T-helper 2 cell treated with Interferon-gamma antibody and Interleukin-4, amounts not matched to agents 5 μg/mL and 100 μg/mL, for 36 hours (primary cell): ENCODE measurements at regions not wholly inside any gene's neighbourhood (a gene's known extent, or its start where the extent isn't known, plus 50 kb on each side); places are given as distances from the start of the nearest gene placed in this dataset.

Experiments used
- DNase-seq: peaks from one replicate; pipeline ENCODE4 v3.0.0; 2021; ENCODE audit warnings: low spot score
- H3K27ac Mint-ChIP-seq: one replicate; pipeline ENCODE4 v1.8.0; 2021; ENCODE audit warnings: mild to moderate bottlenecking, mixed read lengths
- H3K27me3 Mint-ChIP-seq: one replicate; pipeline ENCODE4 v1.8.0; 2021; ENCODE audit warnings: low read depth, mixed read lengths
- H3K36me3 Mint-ChIP-seq: one replicate; pipeline ENCODE4 v1.8.0; 2021; ENCODE audit warnings: low read depth, mixed read lengths
- H3K4me1 Mint-ChIP-seq: one replicate; pipeline ENCODE4 v1.8.0; 2021; ENCODE audit warnings: low read depth, mixed read lengths
- H3K4me3 Mint-ChIP-seq: one replicate; pipeline ENCODE4 v1.8.0; 2022; ENCODE audit warnings: mild to moderate bottlenecking, moderate library complexity, mixed read lengths
- H3K9me3 Mint-ChIP-seq: one replicate; pipeline ENCODE4 v1.8.0; 2021; ENCODE audit warnings: mixed read lengths

DNA sequence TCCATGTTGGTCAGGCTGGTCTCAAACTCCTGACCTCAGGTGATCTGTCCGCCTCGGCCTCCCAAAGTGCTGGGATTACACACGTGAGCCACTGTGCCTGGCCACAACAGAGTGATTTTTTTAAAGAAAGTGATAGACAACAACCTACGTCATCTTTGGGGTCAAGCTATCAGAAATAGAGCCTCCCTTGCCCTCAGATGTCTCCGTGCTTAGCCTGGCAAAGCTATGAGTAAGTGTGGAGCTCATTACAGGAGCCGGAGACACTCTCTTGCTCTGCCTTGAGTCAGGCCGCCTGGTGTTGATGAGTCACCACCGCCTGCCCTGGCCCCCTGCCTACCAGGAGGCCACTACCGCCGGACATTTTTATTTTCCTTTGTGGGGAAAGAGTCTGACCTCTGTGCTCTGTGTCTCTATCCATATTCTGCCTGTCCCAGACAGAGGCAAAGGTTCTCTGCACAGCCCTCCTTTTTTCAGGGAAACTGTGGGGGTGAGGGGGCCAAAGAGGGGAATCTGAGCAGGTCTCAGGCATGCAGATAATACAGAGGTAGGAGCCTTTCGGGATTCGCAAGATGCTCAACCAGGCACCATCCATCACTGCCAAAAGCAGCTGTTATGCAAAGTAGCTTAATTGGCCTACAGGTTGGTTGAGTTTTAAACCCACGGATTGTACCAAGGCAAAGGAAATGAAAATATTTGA is 123.7 kb upstream of the CPEB4 start:
- Mint-ChIP-seq H3K9me3 (no peaks in the 10 kb centered on the region), H3K27ac (no peak overlapping the region), H3K4me1 (no peaks in the 10 kb centered on the region), H3K27me3 (no peaks in the 10 kb centered on the region), H3K36me3 (no peaks in the 10 kb centered on the region), H3K4me3 (no peak overlapping the region)
- no peak for DNase-seq

DNA sequence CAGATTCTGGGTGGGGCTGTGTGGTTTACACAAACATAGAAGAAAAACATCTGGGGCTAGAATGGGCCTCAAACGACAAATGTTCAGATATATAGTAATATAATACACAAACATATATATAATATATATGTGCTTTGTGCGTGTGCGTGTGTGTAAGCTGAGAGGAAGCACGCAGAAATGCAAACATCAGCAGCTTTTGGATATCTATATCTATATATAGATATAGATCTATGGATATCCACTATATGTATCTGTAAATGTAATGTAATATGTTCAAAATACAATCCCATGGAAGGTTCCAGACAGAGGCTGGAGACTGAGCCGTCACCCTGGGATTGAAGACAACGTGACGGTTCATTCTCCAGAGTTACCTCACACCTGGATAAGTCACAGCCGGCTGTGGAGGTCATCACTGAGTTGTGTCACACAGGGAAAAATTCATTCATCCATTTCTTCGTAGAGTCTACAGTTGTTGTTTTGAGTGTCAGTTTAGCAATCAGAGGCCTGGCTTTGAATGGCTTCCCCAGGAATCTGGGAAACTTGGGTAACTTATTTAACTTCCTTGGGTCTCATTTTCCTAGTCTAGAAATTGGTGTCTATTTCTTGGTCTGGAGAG is 123.0 kb upstream of the CPEB4 start:
- no peak overlapping the region for H3K27ac Mint-ChIP-seq
- H3K27me3 Mint-ChIP-seq: no peaks in the 10 kb centered on the region
- H3K36me3 Mint-ChIP-seq: no peaks in the 10 kb centered on the region
- H3K4me3 Mint-ChIP-seq: no peak overlapping the region
- DNase-seq: no peak
- no peaks in the 10 kb centered on the region for H3K4me1 Mint-ChIP-seq
- no peaks in the 10 kb centered on the region for H3K9me3 Mint-ChIP-seq

DNA sequence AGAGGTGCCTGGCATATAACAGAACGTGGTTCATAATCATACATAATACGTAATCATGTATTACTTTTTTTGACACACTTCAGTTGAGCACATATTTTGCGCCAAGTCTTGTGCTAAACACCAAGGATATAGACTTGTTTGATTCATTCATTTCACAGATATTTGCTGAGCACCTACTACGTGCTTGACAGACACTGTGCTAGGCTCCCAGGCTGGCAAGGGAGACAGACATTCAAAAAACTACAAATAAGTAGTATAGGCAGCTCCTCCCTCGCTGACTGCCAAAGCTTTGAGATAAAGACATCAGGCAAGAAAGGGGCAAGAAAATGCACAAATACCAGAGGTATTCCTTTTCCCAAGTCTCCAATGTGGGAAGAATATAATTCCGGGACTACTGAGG is 122.5 kb upstream of the CPEB4 start:
- H3K4me1 Mint-ChIP-seq: no peaks in the 10 kb centered on the region
- no peaks in the 10 kb centered on the region for H3K27me3 Mint-ChIP-seq
- no peak overlapping the region for H3K4me3 Mint-ChIP-seq
- H3K27ac Mint-ChIP-seq: no peak overlapping the region
- H3K9me3 Mint-ChIP-seq: no peaks in the 10 kb centered on the region
- DNase-seq: no peak
- H3K36me3 Mint-ChIP-seq: no peaks in the 10 kb centered on the region

DNA sequence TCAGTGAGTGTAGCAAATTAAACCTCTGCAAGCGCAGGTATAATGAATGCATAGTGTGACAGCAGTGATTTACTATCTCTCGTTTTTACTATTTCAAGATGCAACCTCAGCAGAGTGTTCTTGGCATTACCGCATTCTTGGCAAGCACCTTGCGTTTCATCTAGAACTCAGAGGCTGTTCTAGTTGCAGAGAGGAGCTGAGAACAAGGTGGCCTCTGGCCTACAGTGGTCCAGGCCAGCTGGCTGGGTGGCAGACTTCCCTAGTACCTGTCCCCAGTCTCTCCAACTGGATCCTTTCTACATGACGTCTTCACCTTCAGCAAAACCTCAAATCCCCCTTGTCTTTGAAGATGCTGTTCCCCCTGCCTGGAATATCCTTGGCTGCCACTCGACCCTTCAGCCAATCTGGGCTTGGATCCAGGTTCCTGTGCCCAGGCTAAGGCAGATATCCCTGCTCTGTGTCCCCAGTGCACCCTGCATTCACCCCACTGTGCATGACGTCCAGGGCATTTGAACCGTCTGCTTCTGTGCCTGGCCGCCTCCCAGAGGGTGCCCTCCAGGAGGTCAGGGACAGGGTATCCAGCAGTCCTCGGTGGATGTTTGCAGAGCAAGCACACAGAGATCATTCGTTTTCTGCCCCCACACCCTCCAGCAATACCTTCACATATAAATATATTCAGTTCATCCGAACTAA is 120.4 kb upstream of the CPEB4 start:
- Mint-ChIP-seq H3K36me3 (no peaks in the 10 kb centered on the region), H3K27ac (no peak overlapping the region), H3K27me3 (no peaks in the 10 kb centered on the region), H3K9me3 (no peaks in the 10 kb centered on the region), H3K4me1 (no peaks in the 10 kb centered on the region), H3K4me3 (no peak overlapping the region)
- DNase-seq: no peak

DNA sequence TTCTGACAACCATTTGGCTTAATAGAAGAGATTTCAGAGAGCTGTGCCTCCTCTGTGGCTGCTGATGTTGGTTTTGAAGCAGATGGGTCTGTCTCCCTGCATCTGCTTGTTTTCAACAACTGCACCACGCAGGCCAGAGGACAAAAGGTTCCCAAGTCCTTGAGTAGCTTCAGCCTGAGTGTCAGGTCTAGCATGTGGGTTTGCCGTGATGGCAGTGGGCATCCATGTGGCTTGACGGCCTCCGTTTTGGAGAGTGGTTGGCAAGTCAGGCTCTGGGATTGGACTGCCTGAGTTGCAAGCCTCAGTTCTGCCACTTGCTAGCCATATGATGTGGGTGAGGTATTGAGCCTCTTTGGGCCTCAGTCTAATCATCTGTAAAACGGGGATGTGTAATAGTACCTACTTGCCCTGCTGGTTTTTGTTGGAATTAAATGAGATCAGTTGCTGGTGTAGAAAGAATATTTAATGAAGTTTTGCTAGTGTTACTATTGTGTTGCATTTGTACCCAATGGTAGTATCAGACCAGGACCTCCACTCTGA is 119.8 kb upstream of the CPEB4 start:
- Mint-ChIP-seq H3K27ac (no peak overlapping the region), H3K4me3 (no peak overlapping the region), H3K36me3 (no peaks in the 10 kb centered on the region), H3K4me1 (no peaks in the 10 kb centered on the region), H3K9me3 (no peaks in the 10 kb centered on the region), H3K27me3 (no peaks in the 10 kb centered on the region)
- no peak for DNase-seq

DNA sequence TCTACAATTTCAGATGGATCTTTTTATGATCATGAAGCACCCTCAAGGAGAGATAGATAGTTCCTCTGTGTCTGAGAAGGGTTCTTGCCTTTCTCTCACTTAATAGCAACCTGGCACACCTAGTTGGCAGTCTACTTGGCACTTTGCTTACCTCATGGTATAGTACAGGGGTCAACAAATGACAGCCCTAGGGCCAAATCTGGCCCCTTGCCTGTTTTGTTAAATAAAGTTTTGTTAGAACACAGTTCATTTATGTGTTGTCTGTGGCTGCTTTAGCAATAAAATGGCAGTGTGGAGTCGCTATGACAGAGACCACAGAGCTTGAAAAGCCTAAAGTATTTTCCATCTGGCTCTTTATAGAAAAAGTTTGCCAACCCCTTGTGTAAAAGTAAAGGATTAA is 119.3 kb upstream of the CPEB4 start:
- no peaks in the 10 kb centered on the region for H3K36me3 Mint-ChIP-seq
- no peaks in the 10 kb centered on the region for H3K4me1 Mint-ChIP-seq
- H3K27ac Mint-ChIP-seq: no peak overlapping the region
- no peaks in the 10 kb centered on the region for H3K9me3 Mint-ChIP-seq
- H3K4me3 Mint-ChIP-seq: no peak overlapping the region
- no peaks in the 10 kb centered on the region for H3K27me3 Mint-ChIP-seq
- no peak for DNase-seq

DNA sequence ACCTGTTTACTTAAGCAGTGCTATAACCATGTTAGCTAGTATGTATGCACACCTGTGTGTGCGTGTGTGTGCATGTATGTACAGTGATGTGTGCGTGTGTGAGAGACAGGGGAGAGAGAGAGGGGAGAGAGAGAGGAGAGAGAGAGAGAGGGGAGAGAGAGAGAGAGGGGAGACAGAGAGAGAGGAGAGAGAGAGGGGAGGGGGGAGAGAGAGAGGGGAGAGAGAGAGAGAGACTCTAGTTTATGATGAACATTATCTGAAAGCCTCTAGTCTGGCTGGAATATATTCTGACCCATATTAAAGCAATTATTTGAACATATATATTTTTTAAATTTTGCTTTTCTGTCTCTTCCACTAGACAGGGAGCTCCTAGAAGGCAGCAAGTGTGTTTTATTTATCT is 117.5 kb upstream of the CPEB4 start:
- no peak for DNase-seq
- H3K27me3 Mint-ChIP-seq: no peaks in the 10 kb centered on the region
- no peaks in the 10 kb centered on the region for H3K9me3 Mint-ChIP-seq
- H3K36me3 Mint-ChIP-seq: no peaks in the 10 kb centered on the region
- H3K4me3 Mint-ChIP-seq: no peak overlapping the region
- H3K27ac Mint-ChIP-seq: no peak overlapping the region
- H3K4me1 Mint-ChIP-seq: no peaks in the 10 kb centered on the region

DNA sequence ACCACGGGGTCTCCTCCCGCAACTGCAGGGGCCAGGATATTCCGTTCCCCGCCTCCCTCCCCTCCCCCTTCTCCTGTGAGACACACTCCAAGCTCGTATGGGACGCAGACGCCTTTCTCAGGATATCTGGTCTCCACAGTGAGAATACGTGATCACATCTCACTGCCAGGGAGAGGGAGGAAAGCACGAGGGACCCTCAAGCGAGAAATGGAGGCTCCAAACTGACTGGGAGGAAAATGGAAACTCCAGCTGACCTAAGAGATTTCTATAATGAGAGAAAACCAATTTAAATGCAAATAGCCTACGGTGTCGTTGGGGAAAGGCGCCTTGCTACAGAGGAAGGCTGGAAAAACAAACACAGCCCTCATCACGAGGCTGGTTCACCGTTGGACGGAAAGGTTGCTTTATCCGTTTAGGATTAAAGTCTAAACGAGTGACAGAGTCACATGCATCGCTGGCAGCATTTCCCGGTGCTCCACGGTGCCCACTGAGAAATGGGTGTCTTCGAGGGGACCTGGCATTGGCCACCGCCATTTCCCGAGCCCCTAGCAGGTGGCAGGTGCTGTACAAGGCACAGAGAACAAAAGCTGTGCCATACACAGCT is 116.9 kb upstream of the CPEB4 start:
- Mint-ChIP-seq H3K4me1 (no peaks in the 10 kb centered on the region), H3K9me3 (no peaks in the 10 kb centered on the region), H3K27me3 (no peaks in the 10 kb centered on the region), H3K36me3 (no peaks in the 10 kb centered on the region), H3K27ac (no peak overlapping the region), H3K4me3 (no peak overlapping the region)
- no peak for DNase-seq

DNA sequence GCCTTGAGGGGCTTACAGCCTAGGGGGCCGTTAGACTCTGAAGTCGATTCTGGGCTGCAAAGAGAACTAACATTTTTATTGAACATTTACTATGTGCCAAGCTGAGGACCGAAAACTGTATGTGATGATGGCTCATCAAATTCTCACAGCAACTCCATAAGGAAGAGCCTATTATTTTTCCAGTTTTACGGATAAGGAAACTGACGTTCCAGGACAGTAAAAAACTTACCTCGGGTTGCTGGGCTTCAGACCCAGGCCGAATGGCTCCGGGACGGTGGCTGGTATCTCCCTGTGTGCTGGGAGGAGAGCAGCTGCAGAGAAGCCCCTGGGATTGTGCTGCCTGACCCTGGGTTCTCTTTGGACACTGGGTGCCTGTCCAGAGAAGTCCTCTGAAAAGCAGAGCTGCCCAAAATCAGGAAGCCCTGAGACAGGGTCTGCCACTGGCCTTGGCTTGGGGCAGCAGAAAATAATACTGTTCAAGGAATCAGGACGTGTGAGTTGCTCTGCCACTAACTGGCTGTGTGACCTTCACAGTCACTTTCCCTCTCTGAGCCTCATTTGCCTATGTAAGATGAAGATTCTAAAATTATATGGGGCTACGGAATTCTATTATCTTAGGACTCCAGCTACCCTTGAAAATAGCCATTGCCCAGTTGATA is 116.3 kb upstream of the CPEB4 start:
- Mint-ChIP-seq H3K4me1 (no peaks in the 10 kb centered on the region), H3K4me3 (no peak overlapping the region), H3K27me3 (peaks cover under 1% of the 10 kb centered on the region), H3K9me3 (no peaks in the 10 kb centered on the region), H3K27ac (no peak overlapping the region), H3K36me3 (no peaks in the 10 kb centered on the region)
- DNase-seq: no peak

DNA sequence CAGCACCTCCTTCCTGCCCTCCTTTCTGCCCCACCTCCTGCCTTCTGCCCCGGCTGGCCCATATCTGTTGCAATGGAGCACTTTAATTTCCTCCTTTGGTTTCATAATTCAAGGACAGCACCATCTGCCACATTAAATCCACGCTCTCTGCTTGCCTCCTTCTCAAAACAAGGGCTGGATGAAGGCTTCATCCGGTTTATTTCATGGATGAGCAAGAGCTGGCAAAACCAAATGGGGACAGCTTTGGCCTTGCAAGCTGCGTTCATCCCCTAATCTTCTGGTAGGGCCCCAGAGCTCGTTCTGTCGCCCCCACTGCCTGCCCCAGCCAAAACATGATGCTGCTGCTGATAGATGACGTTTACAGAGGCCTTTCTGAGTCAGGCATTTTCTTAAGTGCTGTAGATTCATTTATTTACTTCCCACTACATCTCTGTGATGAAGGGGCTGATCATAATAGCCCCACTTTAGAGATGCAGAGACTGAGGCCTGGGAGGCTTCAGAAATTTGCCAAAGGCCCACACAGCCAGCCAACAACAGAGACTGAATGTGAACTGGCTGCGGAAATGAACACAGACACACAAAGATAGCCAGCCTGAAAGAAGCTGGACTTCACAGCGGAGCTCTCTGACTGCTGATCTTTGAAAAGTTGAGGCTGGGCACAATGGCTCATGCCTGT is 115.6 kb upstream of the CPEB4 start:
- no peaks in the 10 kb centered on the region for H3K36me3 Mint-ChIP-seq
- no peaks in the 10 kb centered on the region for H3K9me3 Mint-ChIP-seq
- H3K4me1 Mint-ChIP-seq: no peaks in the 10 kb centered on the region
- no peak for DNase-seq
- H3K27me3 Mint-ChIP-seq: peaks cover 2% of the 10 kb centered on the region
- no peak overlapping the region for H3K27ac Mint-ChIP-seq
- no peak overlapping the region for H3K4me3 Mint-ChIP-seq

DNA sequence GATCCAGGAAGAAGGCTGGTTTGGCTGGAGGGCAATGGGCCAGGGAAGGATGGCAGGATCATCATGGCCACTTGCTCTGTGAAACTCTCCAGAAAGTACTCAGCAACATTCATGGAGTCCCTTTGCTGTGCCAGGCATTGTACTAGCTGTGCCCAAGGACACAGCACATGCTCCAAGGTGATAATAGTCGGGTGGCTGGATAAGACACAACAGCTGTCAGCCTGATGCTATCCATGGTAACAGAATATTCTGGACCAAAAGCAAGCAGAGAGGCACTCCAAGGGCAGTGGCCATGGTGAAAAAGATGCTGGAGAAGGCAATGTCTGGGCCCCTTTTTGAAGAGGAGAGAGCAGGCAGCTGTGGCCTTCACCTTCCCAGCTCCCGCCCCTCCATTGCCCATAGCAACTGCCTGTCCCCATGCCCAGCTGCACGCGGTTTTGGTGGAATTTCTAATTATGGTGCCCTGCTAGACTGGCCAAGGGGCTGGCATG is 113.8 kb upstream of the CPEB4 start:
- Mint-ChIP-seq H3K4me3 (no peak overlapping the region), H3K27ac (no peak overlapping the region), H3K9me3 (no peaks in the 10 kb centered on the region), H3K27me3 (peaks cover 2% of the 10 kb centered on the region), H3K36me3 (no peaks in the 10 kb centered on the region), H3K4me1 (no peaks in the 10 kb centered on the region)
- DNase-seq: no peak

DNA sequence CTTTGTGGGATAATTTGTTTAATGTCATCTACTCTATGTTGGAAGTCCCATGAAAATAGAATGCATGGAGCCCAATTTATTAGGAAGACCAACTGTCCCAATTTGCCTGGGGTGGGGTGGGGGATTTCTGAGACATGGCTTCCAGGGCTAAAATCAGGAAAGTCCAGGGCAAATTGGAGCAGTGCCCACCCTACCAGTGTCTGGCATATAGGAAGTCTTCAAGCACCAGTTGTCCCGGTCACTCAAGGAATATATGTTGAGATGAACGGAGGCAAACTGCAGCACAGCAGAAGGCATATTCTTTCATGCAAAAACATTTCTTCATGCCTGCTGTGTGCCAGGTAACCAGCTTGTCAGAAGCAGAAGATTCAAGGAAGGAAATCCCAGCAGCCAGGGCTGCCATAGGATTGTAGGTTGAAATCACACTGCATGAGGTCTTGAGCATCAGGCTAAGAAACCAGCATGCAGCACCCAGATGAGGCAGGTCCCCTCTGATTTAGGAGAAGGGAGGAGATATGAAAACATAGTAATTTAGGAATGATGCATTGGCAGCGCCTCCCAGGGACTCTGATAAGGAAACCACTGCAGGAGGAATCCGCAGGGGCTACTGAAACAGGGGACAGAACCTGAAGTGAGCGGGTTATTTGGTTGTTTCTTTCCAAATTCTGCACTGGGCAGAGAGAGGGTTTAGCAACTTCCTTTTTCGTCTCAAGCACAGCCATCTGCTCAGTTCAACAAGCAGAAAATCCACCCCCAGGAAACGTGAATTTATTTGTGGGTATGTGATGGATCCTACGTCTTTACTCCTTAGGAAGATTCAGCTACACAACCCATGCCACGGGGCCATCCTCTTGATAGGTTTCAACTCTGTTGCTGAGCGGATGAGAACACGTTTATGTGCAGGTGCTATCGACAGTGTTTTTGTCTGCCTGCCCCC is 112.6 kb upstream of the CPEB4 start:
- DNase-seq: no peak
- no peaks in the 10 kb centered on the region for H3K9me3 Mint-ChIP-seq
- H3K27ac Mint-ChIP-seq: no peak overlapping the region
- no peaks in the 10 kb centered on the region for H3K36me3 Mint-ChIP-seq
- H3K27me3 Mint-ChIP-seq: peaks cover 2% of the 10 kb centered on the region
- H3K4me3 Mint-ChIP-seq: no peak overlapping the region
- no peaks in the 10 kb centered on the region for H3K4me1 Mint-ChIP-seq
